NB4 (cell line): ENCODE measurements at regions not wholly inside any gene's neighbourhood (a gene's known extent, or its start where the extent isn't known, plus 50 kb on each side); places are given as distances from the start of the nearest gene placed in this dataset.

Experiments used
- DNase-seq: peaks from one replicate; pipeline ENCODE4 v3.0.0; 2010; ENCODE audit warnings: low read depth
- H3K4me3 ChIP-seq: one replicate; pipeline ENCODE4 v1.5.1; 2011; ENCODE audit warnings: mild to moderate bottlenecking, low read depth, low read length, moderate library complexity
- CTCF ChIP-seq: IDR thresholded peaks from one replicate; pipeline ENCODE4 v1.5.1; 2012; ENCODE audit warnings: low read depth, low read length
- MAX ChIP-seq: IDR thresholded peaks from 2 replicates; pipeline ENCODE4 v1.6.1; 2011; ENCODE audit warnings: low read depth, low read length
- MYC ChIP-seq: IDR thresholded peaks from 2 replicates; pipeline ENCODE4 v1.6.1; 2011; ENCODE audit warnings: low read depth, low read length
- POLR2A ChIP-seq: IDR thresholded peaks from 2 replicates; pipeline ENCODE4 v1.6.1; 2011; ENCODE audit warnings: mild to moderate bottlenecking; ENCODE audit not compliant: insufficient read length; ENCODE audit errors: extremely low read depth

DNA sequence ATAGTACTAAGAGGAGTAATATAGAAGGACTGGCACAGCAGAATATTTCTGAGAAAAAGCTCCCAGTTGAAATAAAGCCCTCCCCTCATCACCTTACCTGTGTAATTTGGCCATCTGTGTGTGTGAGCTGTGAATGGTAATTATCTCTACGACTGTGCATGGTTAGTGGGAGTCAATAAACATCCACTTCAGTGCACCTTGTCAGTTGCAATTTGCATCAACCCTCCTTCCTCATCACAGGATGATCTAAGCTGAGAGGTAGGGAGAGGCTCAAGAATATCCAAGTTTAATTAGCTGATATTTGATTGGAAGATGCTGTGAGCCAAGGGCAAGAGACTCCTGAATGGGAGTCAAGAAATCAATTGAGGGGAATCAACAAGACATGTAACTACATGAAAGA lies 694.9 kb upstream of the KLHL29 start:
- no peak for DNase-seq
- no peak for TF ChIP-seq POLR2A
- TF ChIP-seq CTCF, result no peak
- TF ChIP-seq MYC, result no peak
- no peak for TF ChIP-seq MAX

DNA sequence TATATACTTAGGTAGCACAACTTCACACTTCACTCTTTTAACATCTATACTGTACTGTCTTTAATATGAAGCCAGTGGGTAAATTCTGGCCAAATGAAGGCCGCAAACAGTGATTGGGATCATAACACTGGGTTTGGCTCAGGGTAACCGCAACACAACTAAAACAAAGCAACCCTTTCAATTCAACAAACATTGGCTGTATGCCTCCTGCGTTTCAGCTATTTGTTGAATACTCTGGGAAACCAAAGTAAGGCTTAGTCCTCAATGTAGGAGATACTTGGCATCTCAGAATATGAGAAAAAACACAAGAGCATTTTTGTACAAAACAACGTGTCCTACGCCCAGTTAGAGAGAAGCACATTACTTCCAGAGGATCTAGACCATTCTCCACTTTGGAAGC lies 693.3 kb upstream of the KLHL29 start:
- DNase-seq, result no peak
- no peak for TF ChIP-seq CTCF
- TF ChIP-seq MAX, result no peak
- TF ChIP-seq MYC, result no peak
- TF ChIP-seq POLR2A, result no peak
- no peak overlapping the region for H3K4me3 ChIP-seq

More for the DNA sequence above, 694.9 kb upstream of the KLHL29 start:
- no peak overlapping the region for H3K4me3 ChIP-seq

GRCh38 chr2:22692746-22693145 lies 692.2 kb upstream of the KLHL29 start:
- TF ChIP-seq MAX, result no peak
- no peak for TF ChIP-seq POLR2A
- no peak for TF ChIP-seq MYC
- no peak for TF ChIP-seq CTCF
- no peak for DNase-seq

GRCh38 chr2:22694300-22694699 lies 690.7 kb upstream of the KLHL29 start:
- no peak overlapping the region for H3K4me3 ChIP-seq
- TF ChIP-seq MAX (no peak), POLR2A (no peak), CTCF (no peak), MYC (no peak)
- no peak for DNase-seq

More at GRCh38 chr2:22692746-22693145, 692.2 kb upstream of the KLHL29 start:
- no peak overlapping the region for H3K4me3 ChIP-seq

DNA sequence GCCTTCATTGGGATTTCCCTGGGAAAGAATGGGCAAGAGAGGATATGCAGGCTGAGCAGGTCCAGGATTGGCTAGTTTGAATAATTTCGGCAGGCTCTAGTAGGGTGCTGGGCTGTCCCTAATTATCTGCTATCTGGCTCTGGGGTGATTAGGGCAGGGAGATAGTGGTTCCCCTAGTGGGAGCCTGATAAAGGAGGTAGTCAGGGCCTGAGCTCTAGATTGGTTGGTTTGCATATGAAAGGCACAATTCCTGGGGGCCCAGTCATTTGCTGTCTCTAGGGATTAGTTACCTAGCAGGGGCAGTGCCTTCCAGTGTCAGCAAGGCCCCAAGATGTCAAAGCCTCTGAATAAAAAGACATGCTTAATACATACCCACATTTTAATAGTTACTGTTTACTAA lies 690.1 kb upstream of the KLHL29 start:
- no peak for TF ChIP-seq MYC
- no peak for TF ChIP-seq POLR2A
- no peak for TF ChIP-seq CTCF
- TF ChIP-seq MAX, result no peak
- DNase-seq, result no peak
- H3K4me3 ChIP-seq, result no peak overlapping the region
